Panc1 (cell line): ENCODE measurements at regions not wholly inside any gene's neighbourhood (a gene's known extent, or its start where the extent isn't known, plus 50 kb on each side); places are given as distances from the start of the nearest gene placed in this dataset.

Experiments
- ATAC-seq: fragments of 200-7000 bp; cut with Tn5 transposase; 2 replicates; pipeline ENCODE4 v1.9.1; 2020; ENCODE audit warnings: mild to moderate bottlenecking, moderate library complexity
- BruUV-seq: library from RNA; stranded (reverse); fragments of 400-500 nt; replicated peaks from 2 replicates; lab custom pipeline; 2021; lab: Mats Ljungman, UMichigan
- CTCF ChIA-PET: fragments of 300-600 bp; sonication (Branson Sonifier 250); formaldehyde crosslinking; loops from one replicate; lab custom pipeline; 2022; ENCODE audit warnings: antibody characterized with exemption; lab: Charles Lee
- POLR2A ChIA-PET: fragments of 300-600 bp; sonication (Branson Sonifier 250); formaldehyde crosslinking; loops from one replicate; lab custom pipeline; 2022; ENCODE audit warnings: antibody characterized with exemption; lab: Charles Lee
- DNase-seq: peaks from one replicate; pipeline ENCODE4 v3.0.0-alpha.2; 2010; ENCODE audit warnings: low read depth, low spot score
- H3K27ac ChIP-seq: 2 replicates; pipeline ENCODE4 v1.5.1; 2011; ENCODE audit warnings: mild to moderate bottlenecking, low read length, inconsistent platforms
- H3K27me3 ChIP-seq: fragments of 200-500 bp; sonication (Bioruptor generic); 2 replicates; pipeline ENCODE4 v1.6.0; 2014; ENCODE audit warnings: low read length, inconsistent platforms; ENCODE audit not compliant: control insufficient read depth, insufficient read depth
- H3K36me3 ChIP-seq: fragments of 200-500 bp; sonication (Bioruptor generic); 2 replicates; pipeline ENCODE4 v1.5.1; 2014; ENCODE audit warnings: inconsistent platforms, mild to moderate bottlenecking, low read length, moderate library complexity; ENCODE audit not compliant: control insufficient read depth, insufficient read depth
- H3K4me1 ChIP-seq: 2 replicates; pipeline ENCODE4 v1.5.1; 2011; ENCODE audit warnings: inconsistent platforms, mild to moderate bottlenecking, low read length, moderate library complexity; ENCODE audit not compliant: control insufficient read depth, insufficient read depth
- H3K4me3 ChIP-seq, 2 experiments: 2 replicates each; pipeline ENCODE4 v1.5.1; 2011 to 2012; ENCODE audit warnings: low read depth in 2 of 2, low read length in 2 of 2, mild to moderate bottlenecking in 2 of 2, inconsistent platforms in 1 of 2, moderate library complexity in 1 of 2
- H3K9me3 ChIP-seq: fragments of 200-500 bp; sonication (Bioruptor generic); 2 replicates; pipeline ENCODE4 v1.5.1; 2014; ENCODE audit warnings: low read depth, mild to moderate bottlenecking, inconsistent platforms, low read length, moderate library complexity; ENCODE audit not compliant: control insufficient read depth, insufficient read depth
- POLR2AphosphoS5 ChIP-seq: IDR thresholded peaks from 2 replicates; pipeline ENCODE4 v1.6.1; 2012; ENCODE audit warnings: mild to moderate bottlenecking, low read depth, low read length, moderate library complexity
- SIN3A ChIP-seq: IDR thresholded peaks from 2 replicates; pipeline ENCODE4 v1.6.1; 2012; ENCODE audit warnings: low read depth, mild to moderate bottlenecking, low read length, moderate library complexity, borderline replicate concordance; ENCODE audit not compliant: insufficient read depth
- TCF7L2 ChIP-seq: IDR thresholded peaks from 2 replicates; pipeline ENCODE4 v1.6.1; 2011; ENCODE audit warnings: mild to moderate bottlenecking, low read depth, low read length, inconsistent platforms
- in situ Hi-C: cut with HindIII; loops from 2 replicates; pipeline ENCODE4 v1.10.0; 2016; ENCODE audit warnings: low sequenced_read_pairs, low pct_unique_long_range_greater_than_20kb
- intact Hi-C: fragments of 100-400 bp; cut with micrococcal nuclease; formaldehyde crosslinking; loops from one replicate; pipeline ENCODE4 v1.10.0; 2022; ENCODE audit not compliant: unreplicated experiment
- TF ChIP-seq, protein P1 (sequence below), 2 experiments: IDR thresholded peaks; 2 replicates each; pipeline ENCODE4 v1.6.1; 2011 to 2012; ENCODE audit warnings: low read depth in 2 of 2, control low read depth in 1 of 2, low read length in 1 of 2, mild to moderate bottlenecking in 1 of 2, moderate library complexity in 1 of 2; ENCODE audit not compliant: insufficient read depth in 1 of 2
- TF ChIP-seq, protein P2 (sequence below): fragments of 450-650 bp; IDR thresholded peaks from 2 replicates; pipeline ENCODE4 v1.5.1; 2017; ENCODE audit warnings: mild to moderate bottlenecking

- POLR2A ChIA-PET: no interaction called here
- TF ChIP-seq, protein P1, sequence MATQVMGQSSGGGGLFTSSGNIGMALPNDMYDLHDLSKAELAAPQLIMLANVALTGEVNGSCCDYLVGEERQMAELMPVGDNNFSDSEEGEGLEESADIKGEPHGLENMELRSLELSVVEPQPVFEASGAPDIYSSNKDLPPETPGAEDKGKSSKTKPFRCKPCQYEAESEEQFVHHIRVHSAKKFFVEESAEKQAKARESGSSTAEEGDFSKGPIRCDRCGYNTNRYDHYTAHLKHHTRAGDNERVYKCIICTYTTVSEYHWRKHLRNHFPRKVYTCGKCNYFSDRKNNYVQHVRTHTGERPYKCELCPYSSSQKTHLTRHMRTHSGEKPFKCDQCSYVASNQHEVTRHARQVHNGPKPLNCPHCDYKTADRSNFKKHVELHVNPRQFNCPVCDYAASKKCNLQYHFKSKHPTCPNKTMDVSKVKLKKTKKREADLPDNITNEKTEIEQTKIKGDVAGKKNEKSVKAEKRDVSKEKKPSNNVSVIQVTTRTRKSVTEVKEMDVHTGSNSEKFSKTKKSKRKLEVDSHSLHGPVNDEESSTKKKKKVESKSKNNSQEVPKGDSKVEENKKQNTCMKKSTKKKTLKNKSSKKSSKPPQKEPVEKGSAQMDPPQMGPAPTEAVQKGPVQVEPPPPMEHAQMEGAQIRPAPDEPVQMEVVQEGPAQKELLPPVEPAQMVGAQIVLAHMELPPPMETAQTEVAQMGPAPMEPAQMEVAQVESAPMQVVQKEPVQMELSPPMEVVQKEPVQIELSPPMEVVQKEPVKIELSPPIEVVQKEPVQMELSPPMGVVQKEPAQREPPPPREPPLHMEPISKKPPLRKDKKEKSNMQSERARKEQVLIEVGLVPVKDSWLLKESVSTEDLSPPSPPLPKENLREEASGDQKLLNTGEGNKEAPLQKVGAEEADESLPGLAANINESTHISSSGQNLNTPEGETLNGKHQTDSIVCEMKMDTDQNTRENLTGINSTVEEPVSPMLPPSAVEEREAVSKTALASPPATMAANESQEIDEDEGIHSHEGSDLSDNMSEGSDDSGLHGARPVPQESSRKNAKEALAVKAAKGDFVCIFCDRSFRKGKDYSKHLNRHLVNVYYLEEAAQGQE (IDR thresholded peaks at IDR 0.05; ENCODE audit: insufficient read depth in 1 of 2, low read depth in 2 of 2, low read length in 1 of 2): no peak
- TF ChIP-seq TCF7L2 (no peak), SIN3A (no peak), POLR2AphosphoS5 (no peak)
- TF ChIP-seq, protein P2, sequence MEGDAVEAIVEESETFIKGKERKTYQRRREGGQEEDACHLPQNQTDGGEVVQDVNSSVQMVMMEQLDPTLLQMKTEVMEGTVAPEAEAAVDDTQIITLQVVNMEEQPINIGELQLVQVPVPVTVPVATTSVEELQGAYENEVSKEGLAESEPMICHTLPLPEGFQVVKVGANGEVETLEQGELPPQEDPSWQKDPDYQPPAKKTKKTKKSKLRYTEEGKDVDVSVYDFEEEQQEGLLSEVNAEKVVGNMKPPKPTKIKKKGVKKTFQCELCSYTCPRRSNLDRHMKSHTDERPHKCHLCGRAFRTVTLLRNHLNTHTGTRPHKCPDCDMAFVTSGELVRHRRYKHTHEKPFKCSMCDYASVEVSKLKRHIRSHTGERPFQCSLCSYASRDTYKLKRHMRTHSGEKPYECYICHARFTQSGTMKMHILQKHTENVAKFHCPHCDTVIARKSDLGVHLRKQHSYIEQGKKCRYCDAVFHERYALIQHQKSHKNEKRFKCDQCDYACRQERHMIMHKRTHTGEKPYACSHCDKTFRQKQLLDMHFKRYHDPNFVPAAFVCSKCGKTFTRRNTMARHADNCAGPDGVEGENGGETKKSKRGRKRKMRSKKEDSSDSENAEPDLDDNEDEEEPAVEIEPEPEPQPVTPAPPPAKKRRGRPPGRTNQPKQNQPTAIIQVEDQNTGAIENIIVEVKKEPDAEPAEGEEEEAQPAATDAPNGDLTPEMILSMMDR: no peak
- CTCF ChIA-PET: no interaction called here
- Histone ChIP-seq H3K4me1 (no peaks in the 10 kb centered on the region), H3K36me3 (no peaks in the 10 kb centered on the region), H3K27ac (no peak overlapping the region), H3K9me3 (no peaks in the 10 kb centered on the region), H3K27me3 (no peaks in the 10 kb centered on the region), H3K4me3 (no peak overlapping the region)
- no peak for DNase-seq
- in situ Hi-C loops (no loop called here), intact Hi-C loops (no loop called here)
- BruUV-seq: no TSS peak
- no peak for ATAC-seq
Measured at GRCh38 chr17:17419631-17420030, 57.2 kb upstream of the MED9 start.

GRCh38 chr17:17420082-17420481 lies 56.7 kb upstream of the MED9 start:
- no peak overlapping the region for H3K4me3 ChIP-seq
- no peak overlapping the region for H3K27ac ChIP-seq
- no peak for ATAC-seq
- H3K27me3 ChIP-seq: no peaks in the 10 kb centered on the region
- no peaks in the 10 kb centered on the region for H3K4me1 ChIP-seq
- no peak for DNase-seq
- no TSS peak for BruUV-seq
- H3K36me3 ChIP-seq: no peaks in the 10 kb centered on the region
- POLR2A ChIA-PET: no interaction called here
- H3K9me3 ChIP-seq: no peaks in the 10 kb centered on the region
- intact Hi-C loops: no loop called here
- CTCF ChIA-PET: no interaction called here
- in situ Hi-C loops: no loop called here
- TF ChIP-seq, protein P2: no peak
- TF ChIP-seq SIN3A (no peak), TCF7L2 (no peak), POLR2AphosphoS5 (no peak)
- TF ChIP-seq, protein P1 (IDR thresholded peaks at IDR 0.05; ENCODE audit: insufficient read depth in 1 of 2, low read depth in 2 of 2, low read length in 1 of 2): no peak
